ENCODE measurements at regions not wholly inside any gene's neighbourhood (a gene's known extent, or its start where the extent isn't known, plus 50 kb on each side); places are given as distances from the start of the nearest gene placed in this dataset.

DNA sequence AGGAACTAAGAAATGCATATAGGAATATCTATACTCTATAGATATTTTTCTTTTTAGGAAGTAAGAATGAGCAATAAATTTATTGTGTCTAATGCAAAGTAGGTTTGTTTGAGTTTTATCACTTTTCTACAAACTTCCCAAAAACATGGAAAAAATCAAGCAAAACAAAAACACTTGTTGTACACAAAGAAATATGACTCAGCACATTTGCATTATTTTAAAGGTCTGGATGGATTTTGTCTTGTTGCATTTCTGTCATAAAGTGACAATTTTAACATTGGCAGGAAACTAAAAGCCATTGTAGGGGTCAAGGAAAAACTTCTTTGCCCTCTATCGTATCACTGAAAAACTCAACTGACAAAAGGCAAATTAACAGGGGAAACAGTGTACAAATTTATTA, 267.2 kb downstream of the PYDC2 start:
- Histone ChIP-seq H3K27me3 (ENCODE audit: control insufficient read depth in 4 of 4, insufficient read depth in 4 of 4, low read length in 3 of 4) (no peaks in the 10 kb centered on the region), H3K4me3 (ENCODE audit: low read depth in 1 of 3, low read length in 3 of 3) (no peak overlapping the region), H3K9ac (ENCODE audit: low read depth in 1 of 2, low read length in 2 of 2) (no peak overlapping the region), H3K4me1 (ENCODE audit: control insufficient read depth in 4 of 4, insufficient read depth in 4 of 4, low read length in 3 of 4) (peaks cover 0 to 15% (median 5%) of the 10 kb centered on the region in 4 donors), H3K36me3 (ENCODE audit: control insufficient read depth in 4 of 4, insufficient read depth in 3 of 4, low read depth in 1 of 4, low read length in 3 of 4) (no peaks in the 10 kb centered on the region), H3K27ac (ENCODE audit: low read depth in 1 of 2, low read length in 2 of 2) (no peak overlapping the region), H3K9me3 (ENCODE audit: control insufficient read depth in 4 of 4, low read length in 3 of 4) (no peaks in the 10 kb centered on the region)
- no peak for TF ChIP-seq SP1 (IDR thresholded peaks at IDR 0.05)
- TF ChIP-seq, protein P1, sequence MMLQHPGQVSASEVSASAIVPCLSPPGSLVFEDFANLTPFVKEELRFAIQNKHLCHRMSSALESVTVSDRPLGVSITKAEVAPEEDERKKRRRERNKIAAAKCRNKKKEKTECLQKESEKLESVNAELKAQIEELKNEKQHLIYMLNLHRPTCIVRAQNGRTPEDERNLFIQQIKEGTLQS (IDR thresholded peaks at IDR 0.05) = no peak
- no peak for TF ChIP-seq RXRA (IDR thresholded peaks at IDR 0.05)
- no peak for TF ChIP-seq NR2F2 (IDR thresholded peaks at IDR 0.05)
- TF ChIP-seq YY1 (IDR thresholded peaks at IDR 0.05) = no peak
- TF ChIP-seq RAD21 (IDR thresholded peaks at IDR 0.05) = no peak
- TF ChIP-seq, protein P2, sequence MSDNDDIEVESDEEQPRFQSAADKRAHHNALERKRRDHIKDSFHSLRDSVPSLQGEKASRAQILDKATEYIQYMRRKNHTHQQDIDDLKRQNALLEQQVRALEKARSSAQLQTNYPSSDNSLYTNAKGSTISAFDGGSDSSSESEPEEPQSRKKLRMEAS (IDR thresholded peaks at IDR 0.05) = no peak
- TF ChIP-seq, protein P3, sequence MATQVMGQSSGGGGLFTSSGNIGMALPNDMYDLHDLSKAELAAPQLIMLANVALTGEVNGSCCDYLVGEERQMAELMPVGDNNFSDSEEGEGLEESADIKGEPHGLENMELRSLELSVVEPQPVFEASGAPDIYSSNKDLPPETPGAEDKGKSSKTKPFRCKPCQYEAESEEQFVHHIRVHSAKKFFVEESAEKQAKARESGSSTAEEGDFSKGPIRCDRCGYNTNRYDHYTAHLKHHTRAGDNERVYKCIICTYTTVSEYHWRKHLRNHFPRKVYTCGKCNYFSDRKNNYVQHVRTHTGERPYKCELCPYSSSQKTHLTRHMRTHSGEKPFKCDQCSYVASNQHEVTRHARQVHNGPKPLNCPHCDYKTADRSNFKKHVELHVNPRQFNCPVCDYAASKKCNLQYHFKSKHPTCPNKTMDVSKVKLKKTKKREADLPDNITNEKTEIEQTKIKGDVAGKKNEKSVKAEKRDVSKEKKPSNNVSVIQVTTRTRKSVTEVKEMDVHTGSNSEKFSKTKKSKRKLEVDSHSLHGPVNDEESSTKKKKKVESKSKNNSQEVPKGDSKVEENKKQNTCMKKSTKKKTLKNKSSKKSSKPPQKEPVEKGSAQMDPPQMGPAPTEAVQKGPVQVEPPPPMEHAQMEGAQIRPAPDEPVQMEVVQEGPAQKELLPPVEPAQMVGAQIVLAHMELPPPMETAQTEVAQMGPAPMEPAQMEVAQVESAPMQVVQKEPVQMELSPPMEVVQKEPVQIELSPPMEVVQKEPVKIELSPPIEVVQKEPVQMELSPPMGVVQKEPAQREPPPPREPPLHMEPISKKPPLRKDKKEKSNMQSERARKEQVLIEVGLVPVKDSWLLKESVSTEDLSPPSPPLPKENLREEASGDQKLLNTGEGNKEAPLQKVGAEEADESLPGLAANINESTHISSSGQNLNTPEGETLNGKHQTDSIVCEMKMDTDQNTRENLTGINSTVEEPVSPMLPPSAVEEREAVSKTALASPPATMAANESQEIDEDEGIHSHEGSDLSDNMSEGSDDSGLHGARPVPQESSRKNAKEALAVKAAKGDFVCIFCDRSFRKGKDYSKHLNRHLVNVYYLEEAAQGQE (IDR thresholded peaks at IDR 0.05) = no peak
- TF ChIP-seq GABPA (IDR thresholded peaks at IDR 0.05 in 1 of 2, conservative IDR thresholded peaks at IDR 0.05 in 1 of 2) = no peak
- TF ChIP-seq JUND (IDR thresholded peaks at IDR 0.05) = no peak
- DNase-seq (ENCODE audit: low spot score) = no peak
- 67% methylated on average over 1 of the region's 1 CpG for WGBS

GRCh38 chr3:191737742-191738141, 276.8 kb downstream of the PYDC2 start:
- H3K36me3 ChIP-seq (ENCODE audit: control insufficient read depth in 4 of 4, insufficient read depth in 3 of 4, low read depth in 1 of 4, low read length in 3 of 4) = no peaks in the 10 kb centered on the region
- no peak overlapping the region for H3K9ac ChIP-seq (ENCODE audit: low read depth in 1 of 2, low read length in 2 of 2)
- peaks cover 0 to 5% (median 0%) of the 10 kb centered on the region in 4 donors for H3K9me3 ChIP-seq (ENCODE audit: control insufficient read depth in 4 of 4, low read length in 3 of 4)
- H3K4me3 ChIP-seq (ENCODE audit: low read depth in 1 of 3, low read length in 3 of 3) = no peak overlapping the region
- peaks cover 0 to 16% (median 4%) of the 10 kb centered on the region in 4 donors for H3K4me1 ChIP-seq (ENCODE audit: control insufficient read depth in 4 of 4, insufficient read depth in 4 of 4, low read length in 3 of 4)
- no peak overlapping the region for H3K27ac ChIP-seq (ENCODE audit: low read depth in 1 of 2, low read length in 2 of 2)
- no peaks in the 10 kb centered on the region for H3K27me3 ChIP-seq (ENCODE audit: control insufficient read depth in 4 of 4, insufficient read depth in 4 of 4, low read length in 3 of 4)
- 77% methylated on average over 1 of the region's 1 CpG for WGBS
- TF ChIP-seq TAF1 (conservative IDR thresholded peaks at IDR 0.05) (no peak), RXRA (IDR thresholded peaks at IDR 0.05) (no peak), FOXA1 (IDR thresholded peaks at IDR 0.05) (no peak), JUND (IDR thresholded peaks at IDR 0.05) (no peak), FOXA2 (IDR thresholded peaks at IDR 0.05) (no peak), CTCF (IDR thresholded peaks at IDR 0.05; ENCODE audit: low read depth, low read length, missing input control) (no peak), SP1 (IDR thresholded peaks at IDR 0.05) (no peak), HNF4A (conservative IDR thresholded peaks at IDR 0.05) (no peak), ZBTB33 (IDR thresholded peaks at IDR 0.05) (no peak), RAD21 (IDR thresholded peaks at IDR 0.05) (no peak), NR2F2 (IDR thresholded peaks at IDR 0.05) (no peak), EGR1 (IDR thresholded peaks at IDR 0.05; ENCODE audit: low read depth in 2 of 2) (no peak), GABPA (IDR thresholded peaks at IDR 0.05 in 1 of 2, conservative IDR thresholded peaks at IDR 0.05 in 1 of 2) (no peak), HNF4G (IDR thresholded peaks at IDR 0.05) (no peak), YY1 (IDR thresholded peaks at IDR 0.05) (no peak)
- TF ChIP-seq, protein P3 (IDR thresholded peaks at IDR 0.05) = no peak
- TF ChIP-seq, protein P1 (IDR thresholded peaks at IDR 0.05) = no peak
- TF ChIP-seq, protein P2 (IDR thresholded peaks at IDR 0.05) = no peak
- DNase-seq (ENCODE audit: low spot score) = no peak

All from liver (tissue), 8 donors.